HG02763 (cell line): ENCODE measurements at regions not wholly inside any gene's neighbourhood (a gene's known extent, or its start where the extent isn't known, plus 50 kb on each side); places are given as distances from the start of the nearest gene placed in this dataset.

ENCODE experiments used
- ATAC-seq: cut with Tn5 transposase; IDR thresholded peaks from one replicate; pipeline ENCODE4 v1.9.1; 2021; ENCODE audit warnings: mild to moderate bottlenecking, moderate library complexity; ENCODE audit not compliant: unreplicated experiment

DNA sequence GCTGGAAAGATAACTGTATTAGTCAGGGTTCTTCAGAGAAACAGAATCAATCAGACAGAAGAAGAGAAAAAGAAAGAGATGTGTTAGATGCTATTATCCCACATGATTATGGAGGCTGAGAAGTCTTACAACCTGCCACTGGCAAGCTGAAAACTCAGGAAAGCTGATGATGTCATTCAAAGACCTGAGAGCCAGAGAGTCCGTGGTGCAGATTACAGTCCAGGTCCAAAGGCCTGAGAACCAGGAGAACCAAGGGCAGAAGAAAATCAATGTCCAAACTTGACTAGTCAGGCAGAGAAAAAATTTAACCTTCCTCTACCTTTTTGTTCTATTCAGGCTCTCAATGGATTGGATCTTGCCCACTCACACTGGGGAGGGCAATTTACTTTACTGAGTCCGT, 172.5 kb downstream of the QDPR start:
- ATAC-seq: no peak

DNA sequence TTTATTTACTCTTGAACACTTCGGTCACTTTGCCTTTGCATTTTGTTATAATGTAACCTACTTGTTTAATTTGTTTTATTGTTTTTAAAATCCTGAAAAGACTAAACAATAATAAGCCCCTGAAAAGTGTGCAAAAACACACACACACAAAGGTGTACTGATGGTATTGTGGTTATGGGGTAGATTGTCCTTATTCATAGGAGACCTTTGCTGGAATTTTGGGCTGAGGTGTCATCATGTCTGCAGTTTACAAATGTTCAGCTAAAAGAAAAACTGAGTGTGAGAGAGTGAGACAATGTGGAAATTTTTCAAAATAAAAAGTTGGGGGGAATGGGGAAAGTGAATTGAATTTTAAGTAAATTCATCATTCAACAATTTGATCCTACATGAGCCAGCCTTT, 174.9 kb downstream of the QDPR start:
- no peak for ATAC-seq

DNA sequence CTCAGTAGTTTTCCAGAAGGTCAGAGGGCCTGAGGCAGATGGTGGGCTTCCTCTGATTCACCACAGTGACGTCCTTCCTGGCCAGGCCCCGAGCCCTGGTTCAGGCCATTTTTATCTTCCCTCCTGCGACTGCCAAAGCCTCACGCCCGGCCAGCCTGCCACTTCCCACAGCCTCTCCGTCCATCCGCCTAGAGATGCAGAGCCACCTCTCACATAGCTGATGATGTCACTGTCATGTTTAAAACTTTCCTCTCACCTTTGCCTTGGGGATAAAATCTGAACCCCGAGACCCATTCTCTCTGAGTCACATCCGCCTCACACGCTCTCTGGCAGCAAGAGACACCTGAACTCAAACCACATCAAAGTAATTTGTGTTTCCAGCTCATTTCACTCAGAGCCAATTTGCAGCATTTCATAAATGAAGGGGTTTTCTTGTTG, 175.3 kb downstream of the QDPR start:
- ATAC-seq: peak; percentile 83

DNA sequence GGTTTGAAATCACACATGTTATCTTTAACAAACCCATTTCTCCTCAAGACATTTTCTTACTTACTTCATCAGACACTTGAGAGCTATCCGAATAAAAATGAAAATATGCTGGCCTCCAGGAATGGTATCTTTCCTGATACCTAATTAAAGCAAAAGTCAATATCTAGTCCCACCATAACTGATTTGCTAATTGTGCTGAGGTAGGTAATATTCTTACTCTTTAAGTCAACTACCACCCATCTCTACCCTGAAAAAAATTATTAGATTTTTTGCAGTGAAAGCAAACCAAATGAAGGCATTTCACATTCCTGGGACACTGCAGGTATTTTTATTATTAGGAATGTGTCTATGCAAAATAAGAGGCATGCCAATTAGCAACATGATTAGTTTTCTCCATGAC, 175.8 kb downstream of the QDPR start:
- no peak for ATAC-seq

DNA sequence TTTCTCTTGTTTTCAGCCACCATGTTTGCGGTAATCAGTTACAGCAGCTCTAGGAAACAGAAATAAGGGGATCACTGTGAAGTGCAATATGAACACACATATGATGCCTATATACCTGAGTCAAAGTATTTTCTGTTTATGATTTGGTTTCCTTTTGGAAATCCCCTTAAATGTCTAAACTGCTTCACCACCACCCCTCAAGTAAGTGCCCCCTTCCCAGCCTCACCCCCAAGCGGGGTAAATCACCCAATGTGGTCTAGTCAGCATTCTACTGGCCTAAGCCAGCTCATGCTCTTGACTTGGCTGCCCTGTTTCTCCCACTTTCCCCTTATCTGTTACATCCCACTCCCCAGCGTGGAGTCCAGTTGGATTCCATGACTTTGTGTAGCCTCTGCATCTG, 176.5 kb downstream of the QDPR start:
- ATAC-seq: no peak

DNA sequence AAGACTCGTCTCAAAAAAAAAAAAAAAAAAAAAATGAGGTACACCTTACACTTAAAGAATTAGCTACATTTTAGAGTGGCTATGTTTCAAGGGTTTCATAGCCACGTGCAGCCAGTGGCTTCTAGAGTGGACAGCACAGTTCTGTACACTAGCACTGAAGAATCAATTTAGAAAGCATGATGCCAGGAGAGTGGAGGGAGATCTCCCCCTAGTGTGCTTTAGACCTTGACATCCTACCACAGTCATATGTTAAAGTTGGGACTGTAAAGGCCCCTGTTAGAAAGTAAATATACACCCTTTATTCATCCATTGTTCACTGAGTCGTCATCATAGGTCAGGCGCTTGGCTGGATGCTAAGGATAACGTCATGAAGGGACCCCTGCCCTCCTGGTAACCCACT, 179.4 kb downstream of the QDPR start:
- ATAC-seq: no peak

DNA sequence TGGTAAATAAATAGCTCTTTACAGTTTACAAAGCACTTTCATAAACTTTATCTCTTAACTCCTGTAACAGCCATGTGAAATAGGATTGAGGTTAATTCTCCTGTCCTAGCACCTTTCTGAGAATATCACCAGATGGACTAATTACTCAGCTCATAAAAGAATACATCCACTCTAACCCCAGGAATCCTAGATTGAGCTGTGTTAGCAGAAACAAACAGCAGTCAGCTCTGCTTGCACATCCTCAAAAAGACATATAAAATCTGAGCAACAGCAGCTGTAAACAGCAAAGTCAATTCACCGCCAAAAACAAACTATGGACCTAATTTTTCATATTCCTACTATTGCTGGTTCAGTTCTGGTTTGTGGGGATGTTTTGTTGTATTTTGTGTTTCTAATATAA, 182.8 kb downstream of the QDPR start:
- ATAC-seq: no peak

DNA sequence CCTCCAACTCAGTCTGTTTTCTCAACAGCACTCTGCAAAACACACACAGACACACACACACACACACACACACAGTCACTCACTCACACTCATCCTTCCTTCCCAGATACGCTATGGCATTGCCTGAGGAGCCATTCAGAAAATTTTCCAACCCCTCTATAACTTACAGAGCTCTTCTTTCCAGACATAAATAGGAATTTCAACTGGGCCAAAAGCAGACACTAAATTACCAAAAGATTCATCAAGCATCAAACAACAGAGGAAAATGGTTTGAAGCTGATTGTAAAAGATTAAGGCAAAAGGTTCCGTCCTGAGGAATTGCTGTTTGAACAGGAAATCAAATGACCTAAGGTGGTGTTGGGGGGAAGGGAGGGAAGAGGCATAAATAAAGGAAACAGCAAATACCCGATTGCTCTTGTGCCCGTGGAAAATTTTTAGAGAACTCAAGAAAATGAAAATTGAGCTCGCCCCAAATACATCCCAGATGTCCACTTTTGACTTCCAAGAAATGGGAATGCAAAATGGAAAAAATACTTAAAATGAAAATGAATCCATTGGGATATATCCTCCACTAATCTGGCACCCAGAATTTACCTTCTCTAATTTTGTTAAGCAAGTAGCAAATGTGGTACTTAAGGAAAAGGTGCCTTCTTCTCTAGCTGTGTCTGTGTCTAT, 183.6 kb downstream of the QDPR start:
- no peak for ATAC-seq

DNA sequence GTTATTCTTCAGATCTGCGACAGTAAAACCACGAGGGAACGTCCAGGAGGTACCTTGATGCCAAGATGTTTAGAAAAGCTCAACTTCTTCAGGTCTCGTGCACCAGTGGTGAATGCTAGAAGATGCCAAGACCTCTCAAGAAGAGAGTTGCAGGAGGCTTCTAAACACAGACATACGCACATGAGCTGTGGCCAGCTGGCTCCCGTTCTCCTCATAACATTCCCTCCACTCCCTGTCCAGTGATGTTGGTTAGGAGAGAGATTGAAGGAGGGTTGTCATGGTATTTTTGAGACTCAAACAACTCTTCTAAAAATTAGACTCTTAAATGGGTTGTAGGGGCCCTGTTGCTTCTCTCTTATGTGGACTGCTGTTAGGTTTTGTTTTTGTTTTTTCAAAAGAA, 184.3 kb downstream of the QDPR start:
- ATAC-seq: no peak

DNA sequence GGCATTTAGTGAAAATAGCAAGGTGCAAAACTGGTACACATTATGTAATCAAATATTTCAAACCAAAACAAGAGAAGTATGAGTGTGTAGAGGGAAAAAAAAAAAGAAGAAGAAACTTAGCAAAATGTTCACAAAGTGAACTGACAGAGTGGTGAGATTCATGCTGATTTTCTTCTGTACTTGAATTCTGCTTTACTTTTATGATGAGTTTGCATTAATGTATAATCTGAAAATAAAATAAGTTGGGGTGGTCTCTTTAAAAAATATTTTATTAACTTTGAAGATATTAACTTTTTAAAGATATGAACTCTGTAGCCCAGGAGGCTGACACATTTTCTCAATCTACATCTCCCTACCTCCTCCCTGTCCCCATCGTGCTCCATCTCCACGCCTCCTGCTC, 185.1 kb downstream of the QDPR start:
- no peak for ATAC-seq

DNA sequence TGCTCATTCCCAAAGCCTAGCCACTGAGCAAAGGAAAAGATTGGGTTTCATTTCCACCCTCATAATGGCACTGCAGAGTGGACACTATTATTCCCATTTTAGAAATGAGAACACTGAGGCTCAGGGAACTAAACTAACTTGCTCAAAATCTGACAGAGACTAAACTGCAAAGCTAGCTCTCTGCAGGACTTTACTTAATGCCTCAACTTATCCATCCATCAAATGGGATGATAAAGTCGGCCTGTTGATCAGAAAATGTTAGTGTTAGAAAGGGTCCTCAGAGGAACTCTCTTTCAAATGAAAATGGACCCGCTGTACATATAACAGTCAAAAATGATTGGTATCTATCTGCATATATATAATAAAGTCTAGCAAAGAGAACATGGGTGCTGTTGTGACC, 186.8 kb downstream of the QDPR start:
- ATAC-seq: no peak

DNA sequence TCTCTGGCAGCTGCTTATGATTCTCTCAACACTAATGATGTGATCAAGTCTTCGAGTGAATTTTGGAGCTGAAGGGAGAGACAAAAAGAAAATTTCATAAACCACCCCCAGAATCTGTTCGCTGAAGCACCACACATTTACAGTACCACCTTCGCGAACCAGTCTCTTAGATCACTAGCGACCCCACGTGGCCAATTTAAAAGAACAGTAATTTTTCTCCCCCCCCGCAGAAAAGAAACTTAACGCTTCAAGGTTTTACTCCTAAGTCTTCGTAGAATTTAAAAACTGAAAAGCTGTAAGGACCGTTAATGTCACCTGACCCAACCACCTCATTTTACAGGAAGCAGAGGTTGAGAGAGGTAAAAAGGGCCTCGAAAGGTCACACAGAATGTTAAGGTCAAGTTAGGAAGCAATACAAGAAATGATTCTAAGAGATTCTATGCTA, 187.5 kb downstream of the QDPR start:
- ATAC-seq: no peak

DNA sequence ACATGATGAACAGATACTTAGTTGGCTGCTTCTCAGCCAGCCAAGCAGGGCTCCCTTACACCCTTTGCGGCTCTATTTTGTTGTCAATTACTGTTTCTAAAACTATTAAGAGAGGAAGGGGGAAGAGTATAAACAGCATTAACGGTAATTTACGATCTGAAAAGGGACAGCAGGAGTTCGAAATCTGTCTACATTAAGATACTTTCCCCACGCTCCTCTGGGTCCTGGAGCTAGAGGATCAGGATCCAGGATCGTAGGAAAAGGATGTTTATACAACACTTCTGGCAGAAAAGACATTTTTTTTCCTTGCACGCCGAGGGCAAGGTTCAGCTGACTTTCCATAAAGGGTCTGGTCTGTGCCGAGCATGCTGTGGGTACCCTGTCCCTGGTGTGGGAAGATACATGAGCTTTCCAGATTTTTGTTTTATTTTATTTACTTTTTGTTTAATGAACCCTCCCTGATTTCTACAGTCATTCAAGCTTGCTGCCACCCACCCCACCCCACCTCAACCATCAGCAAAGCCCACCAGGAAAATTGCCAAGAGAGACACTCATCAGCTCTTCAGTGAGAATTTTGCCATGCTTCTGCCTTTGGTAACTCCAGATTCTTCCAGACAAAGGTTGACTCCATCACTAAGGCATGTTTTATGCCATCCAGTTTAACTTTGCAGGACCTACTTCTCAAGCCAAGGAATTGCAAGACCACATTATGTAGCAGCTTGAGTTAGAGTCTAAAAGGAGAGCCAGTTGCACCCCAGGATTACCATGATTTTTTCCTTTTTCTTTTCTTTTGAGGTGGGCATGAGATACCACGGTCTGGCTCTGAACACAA, 188.1 kb downstream of the QDPR start:
- no peak for ATAC-seq

DNA sequence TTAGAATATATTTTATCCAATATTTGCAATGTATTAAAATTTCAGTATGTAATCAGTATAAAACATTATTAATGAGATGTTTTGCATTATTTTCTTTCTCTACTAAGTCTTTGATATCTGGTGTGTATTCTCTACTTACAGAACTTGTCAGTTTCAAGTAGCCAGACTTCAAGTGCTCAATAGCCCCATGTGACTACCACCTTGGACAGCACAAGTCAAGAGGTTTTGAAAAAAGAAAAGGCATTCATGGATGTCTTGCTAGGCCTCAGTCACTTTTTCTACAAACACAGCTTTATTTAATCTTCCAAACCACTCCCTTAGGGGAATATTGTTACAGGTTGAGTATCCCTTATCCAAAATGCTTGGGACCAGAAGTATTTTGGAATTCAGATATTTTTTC, 189.4 kb downstream of the QDPR start:
- ATAC-seq: no peak

DNA sequence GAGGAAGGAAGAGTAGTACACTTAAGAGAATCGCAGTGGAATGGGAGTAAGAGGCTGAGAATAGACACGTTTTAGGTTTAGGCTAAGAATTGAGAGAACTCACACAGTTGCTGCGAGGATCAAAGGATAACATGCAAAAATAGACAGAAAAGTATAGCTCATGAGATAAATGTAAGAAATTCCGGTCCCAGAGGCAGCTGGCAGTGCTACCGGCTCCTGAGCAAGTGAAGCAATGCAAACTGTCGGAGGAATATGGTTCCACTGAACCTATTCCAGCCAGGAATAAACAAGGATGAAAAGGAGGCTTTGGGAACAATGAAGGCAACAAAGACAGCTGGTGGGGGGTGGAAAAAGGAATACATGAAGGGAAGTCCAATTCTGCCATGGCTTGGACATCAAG, 191.8 kb downstream of the QDPR start:
- no peak for ATAC-seq

DNA sequence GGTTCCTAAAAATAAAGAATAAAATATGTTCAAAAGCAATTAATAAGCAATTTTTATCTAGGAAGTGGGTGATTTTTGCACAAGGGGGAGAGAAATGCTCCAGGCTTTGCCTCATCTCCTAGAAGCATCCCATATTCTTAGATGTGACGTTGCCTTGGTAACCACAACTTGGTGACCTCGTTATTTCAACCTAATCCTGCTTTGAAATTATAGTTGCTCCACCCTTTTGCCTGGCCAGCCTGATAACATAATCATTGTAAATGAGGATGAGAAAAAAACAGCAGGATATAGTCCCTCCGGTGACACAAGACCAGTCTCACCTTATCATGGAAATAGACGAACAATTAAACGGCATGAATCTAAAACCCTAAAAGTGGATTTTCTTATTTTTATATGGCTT, 194.4 kb downstream of the QDPR start:
- no peak for ATAC-seq

DNA sequence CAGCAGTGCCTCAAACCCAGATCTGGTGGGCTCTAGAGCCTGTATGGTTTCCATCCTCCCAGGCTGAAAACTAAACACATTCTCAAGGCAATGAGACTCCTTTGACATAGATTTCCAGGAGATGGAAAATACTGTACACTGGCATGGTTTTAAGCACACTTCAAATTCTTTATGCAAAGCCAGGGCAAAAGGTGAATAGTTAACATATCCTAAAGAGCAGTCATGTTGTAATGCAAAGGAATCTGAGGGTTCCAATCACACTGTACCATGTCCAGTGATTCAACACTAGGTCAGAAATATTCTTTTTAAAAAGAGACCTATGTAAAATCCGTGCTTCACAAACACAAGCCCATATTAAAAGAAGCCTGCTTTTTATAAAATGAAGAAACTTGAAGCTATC, 195.3 kb downstream of the QDPR start:
- no peak for ATAC-seq

DNA sequence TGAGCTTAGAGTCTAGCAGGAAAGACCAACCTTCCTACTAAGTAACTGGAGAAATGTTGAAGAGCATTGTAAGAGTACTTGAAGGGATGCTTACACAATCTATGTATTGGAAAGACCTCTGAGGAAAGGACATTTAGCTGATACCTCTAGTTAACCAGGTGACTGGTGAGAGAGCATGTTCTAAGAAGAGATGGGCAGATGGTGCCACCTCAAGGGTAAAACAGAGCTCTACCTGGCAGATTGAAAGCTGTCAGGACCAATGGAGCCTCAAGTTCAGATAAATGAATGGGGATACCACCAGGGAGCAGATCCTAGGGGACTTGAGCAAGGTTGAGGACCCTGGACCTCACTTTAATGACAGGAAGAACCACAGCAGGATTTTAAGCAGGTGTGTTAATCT, 196.4 kb downstream of the QDPR start:
- no peak for ATAC-seq

DNA sequence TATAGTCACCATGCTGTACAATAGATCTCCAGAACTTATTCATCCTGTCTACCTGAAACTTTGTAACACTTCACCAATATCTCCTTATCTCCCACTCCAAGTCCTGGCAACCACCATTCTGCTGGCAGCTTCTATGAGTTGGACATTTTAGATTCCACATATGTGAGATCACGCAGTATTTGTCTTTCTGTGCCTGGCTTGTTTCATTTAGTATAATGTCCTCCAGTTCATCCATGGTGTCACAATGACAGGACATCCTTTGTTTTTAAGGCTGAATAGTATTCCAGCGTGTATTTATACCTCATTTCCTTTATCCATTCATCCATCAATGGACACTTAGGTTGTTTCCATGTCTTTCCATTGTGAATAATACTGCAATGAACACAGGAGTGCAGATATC, 198.7 kb downstream of the QDPR start:
- ATAC-seq: no peak

DNA sequence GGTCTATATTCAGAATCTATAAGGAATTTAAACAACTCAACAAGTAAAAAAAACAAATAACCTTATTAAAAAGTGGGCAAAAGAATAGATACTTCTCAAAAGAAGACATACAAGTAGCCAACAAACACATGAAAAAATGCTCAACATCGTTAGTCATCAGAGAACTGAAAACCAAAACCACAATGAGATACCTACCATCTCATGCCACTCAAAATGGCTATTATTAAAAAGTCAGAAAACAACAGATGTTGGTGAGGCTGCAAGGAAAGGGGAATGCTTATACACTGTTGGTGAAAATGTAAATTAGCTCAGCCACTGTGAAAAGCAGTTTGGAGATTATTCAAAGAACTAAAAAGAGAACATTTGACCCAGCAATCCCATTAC, 201.6 kb downstream of the QDPR start:
- ATAC-seq: peak; percentile 70

DNA sequence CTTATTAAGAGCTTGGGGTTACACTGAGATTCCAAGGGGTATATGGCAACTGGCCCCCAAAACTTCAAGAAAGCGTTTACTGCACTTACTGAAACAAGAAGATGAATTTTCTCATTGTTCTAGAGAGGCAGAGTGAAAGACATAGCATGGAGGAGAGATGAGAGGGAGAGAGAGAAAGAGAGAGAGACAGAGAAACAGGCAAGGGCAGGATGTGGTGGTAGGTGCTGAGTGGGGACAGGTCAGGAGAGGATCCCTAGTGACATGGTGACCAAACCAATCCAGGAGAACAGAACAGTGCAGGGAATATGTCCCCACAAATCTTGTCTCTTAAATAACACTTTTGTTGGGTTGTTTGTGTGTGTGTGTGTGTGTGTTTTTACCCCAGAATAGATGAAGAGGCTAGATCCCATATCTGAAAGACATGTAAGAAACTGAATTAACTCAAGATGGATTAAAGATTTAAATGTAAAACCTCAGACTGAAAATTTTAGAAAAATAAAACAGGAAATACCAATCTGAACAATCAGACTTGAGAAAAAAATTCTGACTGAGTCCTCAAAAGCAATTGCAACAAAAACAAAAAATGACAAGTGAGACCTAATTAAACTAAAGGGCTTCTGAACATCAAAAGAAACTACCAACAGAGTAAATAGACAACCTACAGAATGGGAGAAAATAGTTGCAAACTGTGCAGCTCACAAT, 202.2 kb downstream of the QDPR start:
- no peak for ATAC-seq

DNA sequence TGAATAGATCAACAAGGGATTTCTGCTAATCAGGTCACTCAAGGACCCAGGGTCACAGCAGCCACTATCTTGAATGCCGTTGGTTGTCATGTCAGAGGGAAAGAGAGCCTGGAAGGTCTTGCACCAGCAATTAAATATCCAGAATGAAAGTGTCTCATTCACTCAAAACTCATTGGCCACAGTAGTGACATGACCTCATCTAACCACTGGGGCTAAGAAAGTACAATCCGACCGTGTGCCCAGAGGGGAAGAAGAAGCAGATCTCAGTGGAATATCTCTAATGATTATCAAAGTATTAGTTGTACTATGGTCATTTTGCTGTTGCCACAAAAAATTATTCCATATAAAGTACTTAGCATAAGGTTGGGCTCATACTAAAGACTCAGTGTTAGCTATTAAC, 210.0 kb downstream of the QDPR start:
- ATAC-seq: no peak
